UCSD-AML1 (cell line): ENCODE measurements at regions not wholly inside any gene's neighbourhood (a gene's known extent, or its start where the extent isn't known, plus 50 kb on each side); places are given as distances from the start of the nearest gene placed in this dataset.

ENCODE experiments used
- DNase-seq: peaks from one replicate; lab custom pipeline; 2025; ENCODE audit not compliant: unreplicated experiment; lab: John Stamatoyannopoulos, UW

DNA sequence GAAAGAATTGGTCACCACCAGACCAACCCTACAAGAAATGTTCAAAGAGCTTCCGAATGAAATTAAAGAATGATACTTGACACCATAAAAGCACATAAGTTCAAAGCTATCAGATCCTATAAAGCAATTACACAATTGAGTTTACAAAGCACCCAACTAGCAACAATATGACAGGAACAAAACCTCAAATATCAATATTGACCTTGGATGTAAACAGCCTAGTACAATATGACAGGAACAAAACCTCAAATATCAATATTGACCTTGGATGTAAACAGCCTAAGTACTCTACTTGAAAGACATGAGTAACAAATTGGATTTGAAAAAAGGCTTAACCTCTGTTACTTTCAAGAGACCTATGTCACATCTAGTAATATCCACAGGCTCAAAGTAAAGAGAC lies 1201.4 kb downstream of the XPNPEP1 start:
- no peak for DNase-seq

DNA sequence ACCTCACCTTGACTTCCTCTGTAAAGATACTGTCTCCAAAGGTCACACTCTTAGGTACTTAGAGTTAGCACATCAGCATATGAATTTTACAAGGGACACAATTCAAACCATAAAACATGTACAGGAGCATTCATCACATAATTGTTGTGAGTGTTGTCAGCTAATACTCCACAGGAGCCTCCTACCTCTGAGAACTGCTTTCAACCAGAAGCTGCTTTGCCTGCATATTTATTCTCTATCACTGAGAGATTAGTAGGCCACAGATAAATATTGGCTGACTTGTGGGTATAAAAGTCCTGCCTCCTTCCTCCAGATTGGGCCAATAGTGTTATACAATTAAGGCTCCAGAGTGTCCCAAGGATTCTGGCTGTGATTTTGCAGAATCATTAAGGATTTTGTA lies 1207.0 kb downstream of the XPNPEP1 start:
- no peak for DNase-seq

DNA sequence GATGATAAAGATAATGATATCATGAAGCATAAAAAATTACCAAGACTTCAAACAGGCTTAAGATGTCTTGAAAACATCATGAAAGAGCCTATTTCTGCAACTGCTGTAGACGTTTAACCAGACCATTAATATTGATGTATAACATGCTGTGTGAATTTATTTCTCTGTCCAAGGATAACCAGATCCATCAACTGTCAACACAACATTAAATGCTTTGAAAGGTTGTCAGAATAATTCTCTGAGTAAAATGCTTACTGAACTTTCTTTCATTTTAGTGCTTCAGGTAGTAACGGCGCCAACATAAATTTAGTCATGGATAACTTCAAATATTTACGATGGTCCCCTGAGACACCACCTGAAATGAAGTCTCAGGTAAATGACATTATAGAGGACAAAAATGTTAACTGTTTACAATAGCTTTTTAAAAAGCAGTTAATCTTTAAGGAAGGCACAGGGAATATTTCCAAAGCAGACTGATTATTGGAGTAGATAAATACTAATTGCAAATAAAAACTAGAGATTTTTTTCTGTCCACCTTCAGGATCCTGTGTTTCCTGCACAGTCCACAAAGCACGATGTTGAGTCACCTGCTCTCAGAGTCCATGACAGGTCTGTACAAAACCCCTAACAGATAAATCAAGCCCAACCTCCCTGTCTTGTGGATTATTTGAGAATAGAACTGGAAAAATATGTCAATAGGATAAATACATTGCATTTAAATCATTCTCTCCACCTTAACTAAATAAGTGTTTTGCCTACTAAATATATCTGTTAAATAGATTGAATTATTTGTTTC lies 1213.2 kb downstream of the XPNPEP1 start:
- no peak for DNase-seq

DNA sequence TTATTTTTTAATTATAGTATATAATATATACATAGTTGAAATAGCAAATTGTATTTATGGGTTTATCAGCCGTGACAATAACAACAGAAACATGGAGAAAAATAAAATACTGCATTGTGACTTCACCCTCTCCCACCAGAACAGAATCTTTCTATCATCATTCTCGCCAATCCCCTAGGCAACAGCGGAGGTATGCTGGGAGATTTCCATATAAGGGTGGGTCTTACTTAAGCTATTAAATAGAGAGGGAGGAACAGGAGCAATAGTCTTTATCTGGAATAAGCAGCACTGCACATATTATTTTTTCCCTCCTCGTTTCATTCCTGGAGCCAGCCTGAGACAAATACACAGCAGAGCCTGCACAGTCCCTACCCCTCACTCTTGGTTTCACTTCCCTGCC lies 1214.9 kb downstream of the XPNPEP1 start:
- no peak for DNase-seq

DNA sequence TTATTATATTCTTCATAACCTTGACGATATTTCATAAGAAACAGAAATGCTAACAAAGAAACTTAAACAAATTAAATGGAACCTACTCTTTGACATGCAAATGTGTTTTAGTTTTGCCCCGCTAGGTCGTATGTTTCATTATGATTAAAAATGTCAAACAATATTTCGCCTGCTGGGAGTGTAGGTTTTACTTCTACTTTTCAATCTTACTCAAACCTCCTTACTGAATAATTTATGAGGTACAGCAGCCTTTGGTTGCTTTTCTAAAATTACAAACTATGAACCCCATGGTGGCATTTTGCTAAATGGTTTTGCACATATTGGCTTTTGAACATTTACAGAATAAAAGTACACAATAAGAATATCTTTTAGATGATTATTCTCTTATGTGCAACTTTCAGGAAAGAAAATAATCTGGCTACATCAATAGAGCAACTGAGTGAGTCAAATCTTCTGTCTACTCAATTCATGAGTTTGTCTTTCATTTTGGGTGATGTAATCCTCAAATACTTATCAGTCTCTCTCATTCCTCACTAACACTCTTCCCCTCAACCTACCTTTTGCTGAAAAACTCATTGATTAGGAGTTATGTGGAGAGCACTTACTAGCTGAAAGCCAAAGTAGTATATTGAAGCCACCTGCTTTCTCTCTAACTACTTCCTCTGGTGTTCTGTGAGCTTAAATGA lies 1226.4 kb downstream of the XPNPEP1 start:
- DNase-seq, result no peak

DNA sequence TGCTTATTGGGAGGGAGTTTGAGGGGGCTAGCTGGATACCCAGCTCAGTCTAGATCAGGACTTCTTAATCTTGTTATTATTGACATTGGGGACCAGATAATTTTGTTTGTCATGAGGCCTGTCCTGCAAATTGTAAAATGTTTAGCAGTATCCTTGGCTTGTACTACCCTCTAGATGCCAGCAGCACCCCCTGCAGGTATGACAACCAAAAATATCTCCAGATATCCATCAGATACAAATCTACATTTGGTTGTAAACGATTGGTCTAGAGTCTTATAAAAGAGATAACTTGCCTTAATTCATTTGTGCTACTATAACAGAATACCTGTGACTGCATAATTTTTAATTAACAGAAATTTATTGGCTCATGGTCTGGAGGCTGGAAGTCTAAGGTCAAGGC lies 1232.2 kb downstream of the XPNPEP1 start:
- DNase-seq, result no peak

DNA sequence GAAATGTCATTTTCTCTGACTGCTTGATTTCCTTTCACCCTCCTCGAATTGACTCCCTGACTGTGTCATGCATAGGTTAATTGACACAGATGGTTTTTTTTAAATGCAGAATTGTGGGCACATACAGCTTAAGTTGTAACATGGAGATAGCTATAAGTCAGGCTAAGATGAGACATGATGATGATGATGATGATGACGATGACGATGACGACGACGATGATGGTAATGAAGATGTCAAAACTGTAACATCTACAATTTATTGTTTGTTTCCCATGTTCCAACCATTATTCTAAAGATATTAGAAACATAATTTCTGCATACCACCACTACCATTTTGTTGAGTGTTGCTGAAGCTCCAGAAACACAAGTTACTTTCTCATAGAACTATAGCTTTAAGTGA lies 1232.8 kb downstream of the XPNPEP1 start:
- no peak for DNase-seq

DNA sequence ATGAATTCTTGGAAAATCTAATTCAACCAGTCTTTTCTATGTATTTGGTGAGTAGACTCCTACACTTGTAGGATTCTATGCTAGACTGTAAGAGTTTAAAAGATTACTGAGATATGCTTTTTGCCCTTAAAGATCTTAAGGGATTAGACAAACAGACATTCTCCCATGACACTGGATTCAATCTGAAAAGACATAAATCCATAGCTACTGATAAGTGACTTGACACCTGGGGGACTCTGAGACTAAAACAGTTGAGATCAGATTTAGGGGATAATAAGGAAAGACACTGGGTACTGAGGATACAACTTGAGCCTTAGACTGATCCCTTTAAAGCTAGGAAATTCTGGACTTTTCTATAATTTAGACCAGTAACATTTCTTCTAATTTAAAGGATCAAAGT lies 1233.4 kb downstream of the XPNPEP1 start:
- DNase-seq, result no peak

DNA sequence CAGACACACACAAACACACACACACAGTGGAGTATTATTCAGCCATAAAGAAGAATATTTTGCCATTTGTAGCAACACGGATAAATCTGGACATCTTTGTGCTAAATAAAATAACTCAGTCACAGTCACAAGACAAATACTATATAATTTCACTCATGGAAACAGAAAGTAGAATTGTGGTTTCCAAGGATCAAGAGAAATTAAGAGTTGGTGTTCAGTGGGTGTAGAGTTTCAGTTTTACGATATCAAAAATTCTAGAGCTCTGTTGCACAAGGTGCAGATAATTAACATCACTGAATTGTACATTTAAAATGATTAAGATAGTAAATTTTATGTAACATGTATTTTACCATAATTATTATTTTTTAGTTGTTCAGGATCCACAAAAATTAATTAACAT lies 1235.0 kb downstream of the XPNPEP1 start:
- no peak for DNase-seq

DNA sequence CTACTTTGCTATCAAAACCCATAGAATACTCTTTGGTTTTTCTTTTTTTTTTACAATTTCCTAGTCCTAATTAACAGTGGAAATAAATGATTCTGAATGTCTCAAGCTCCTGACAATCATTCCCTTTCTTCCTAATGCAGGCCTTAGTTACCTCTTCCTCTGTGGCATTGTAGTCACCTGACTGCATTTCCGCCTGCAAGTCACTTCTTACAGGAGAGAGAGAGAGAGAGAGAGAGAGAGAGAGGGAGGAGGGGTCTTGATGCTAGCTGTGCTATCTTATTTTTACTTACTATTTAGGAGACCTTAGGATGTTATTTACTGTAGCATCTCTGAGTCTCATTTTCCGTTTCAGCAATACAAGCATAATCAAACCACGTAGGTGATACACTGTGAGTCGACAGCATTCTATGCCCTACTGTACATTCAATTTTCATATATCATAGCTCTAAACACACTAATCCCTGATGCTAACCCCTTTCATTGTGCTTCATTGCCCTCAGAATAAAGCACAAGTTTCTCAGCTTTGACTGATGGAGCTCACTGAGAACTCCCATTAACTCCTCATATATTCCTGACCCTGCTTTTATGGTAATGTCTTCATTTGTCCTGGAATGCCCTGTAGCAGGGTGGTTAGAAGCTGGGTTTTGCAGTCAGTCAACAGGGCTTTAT lies 1237.3 kb downstream of the XPNPEP1 start:
- no peak for DNase-seq

DNA sequence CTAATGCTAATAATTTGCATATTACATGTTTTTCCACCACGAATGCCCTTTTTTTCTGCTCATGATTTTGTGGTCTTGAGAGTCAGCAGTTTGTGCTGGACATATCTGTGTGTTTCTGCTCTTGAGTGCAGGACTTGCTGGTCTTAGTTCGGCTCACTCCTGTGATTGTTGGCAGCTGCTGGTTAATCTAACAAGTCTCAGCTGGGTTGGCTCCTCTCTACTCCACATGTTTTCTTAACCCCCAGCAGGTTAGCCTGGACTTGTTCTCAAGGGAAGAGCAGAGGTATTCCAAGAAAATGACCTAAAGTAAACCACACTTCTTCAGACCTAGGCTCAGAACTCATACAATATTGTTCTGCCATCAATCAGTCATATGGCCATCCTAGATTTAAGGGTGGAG lies 1238.9 kb downstream of the XPNPEP1 start:
- DNase-seq, result no peak

DNA sequence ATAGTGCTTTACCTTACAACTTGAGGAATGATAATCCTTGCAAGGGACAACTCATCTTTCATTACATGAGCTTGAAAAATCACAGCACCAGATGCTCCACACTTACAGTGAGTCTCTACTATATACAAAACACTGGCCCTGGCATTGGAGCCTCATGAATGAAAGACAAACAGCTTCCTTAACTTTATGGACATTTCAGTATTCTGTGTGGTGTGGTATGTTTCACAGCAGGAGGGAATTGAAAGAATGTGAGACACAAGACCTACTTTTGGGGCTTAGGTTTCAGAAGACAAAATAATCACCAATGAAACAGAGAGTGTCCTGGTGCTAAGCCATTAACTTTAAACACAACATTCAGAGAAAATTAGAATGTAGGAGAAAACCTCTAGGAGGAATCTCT lies 1249.6 kb downstream of the XPNPEP1 start:
- DNase-seq, result no peak

DNA sequence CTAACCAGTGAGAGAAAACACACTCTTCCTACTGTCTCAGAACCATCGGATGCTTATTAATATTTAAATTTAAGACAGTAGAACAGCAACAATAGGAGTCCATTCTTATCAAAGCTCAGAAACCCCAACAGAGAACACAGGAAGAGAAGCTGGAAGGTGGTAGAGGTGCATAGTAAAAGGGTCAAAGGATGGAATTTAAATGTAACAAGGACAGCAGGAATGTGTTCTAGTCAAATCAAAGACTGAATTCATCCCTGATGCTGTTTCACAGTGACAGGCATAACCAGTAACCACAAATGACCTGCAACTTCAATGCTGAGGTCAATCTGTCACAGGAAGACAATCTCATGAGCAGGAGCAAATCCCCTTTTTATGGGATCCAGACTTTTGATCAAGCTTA lies 1259.7 kb downstream of the XPNPEP1 start:
- no peak for DNase-seq

DNA sequence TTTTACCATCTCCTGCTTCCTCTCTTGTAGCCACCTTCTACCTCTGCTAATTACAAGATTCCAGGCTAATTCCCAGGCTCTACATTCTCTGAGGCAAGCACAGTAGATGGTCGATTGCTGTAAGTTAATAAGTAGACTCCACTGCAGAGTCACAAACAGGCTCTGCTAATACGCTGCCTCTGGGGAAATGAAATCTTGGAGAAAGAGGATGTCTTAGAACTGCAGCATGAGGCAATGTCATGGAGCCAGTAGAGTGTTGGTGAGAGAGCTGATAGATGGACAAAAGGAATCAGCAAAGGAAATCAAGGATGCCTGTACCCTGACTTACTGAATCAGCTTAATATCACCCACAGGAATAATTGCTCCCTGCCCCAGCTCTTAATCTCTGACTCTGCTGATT lies 1260.3 kb downstream of the XPNPEP1 start:
- no peak for DNase-seq

DNA sequence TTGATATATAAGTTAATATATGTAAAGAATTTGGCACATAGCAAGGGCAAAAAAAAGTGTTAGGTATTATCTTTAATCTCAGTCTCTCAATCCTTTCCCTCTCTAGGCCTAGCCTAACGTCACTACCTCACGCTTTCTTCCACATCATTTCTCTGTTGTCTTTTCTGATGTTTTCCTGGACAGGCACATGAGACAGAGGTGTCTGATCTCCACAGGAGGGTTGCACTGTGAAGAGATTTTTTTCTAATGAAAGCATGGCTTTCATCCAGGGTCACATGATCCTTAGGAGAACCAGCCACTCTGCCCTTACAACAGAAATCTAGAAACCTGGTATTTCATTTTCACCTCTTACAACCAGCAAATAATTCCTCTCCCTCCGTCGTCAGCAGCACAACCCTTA lies 1268.3 kb downstream of the XPNPEP1 start:
- no peak for DNase-seq

DNA sequence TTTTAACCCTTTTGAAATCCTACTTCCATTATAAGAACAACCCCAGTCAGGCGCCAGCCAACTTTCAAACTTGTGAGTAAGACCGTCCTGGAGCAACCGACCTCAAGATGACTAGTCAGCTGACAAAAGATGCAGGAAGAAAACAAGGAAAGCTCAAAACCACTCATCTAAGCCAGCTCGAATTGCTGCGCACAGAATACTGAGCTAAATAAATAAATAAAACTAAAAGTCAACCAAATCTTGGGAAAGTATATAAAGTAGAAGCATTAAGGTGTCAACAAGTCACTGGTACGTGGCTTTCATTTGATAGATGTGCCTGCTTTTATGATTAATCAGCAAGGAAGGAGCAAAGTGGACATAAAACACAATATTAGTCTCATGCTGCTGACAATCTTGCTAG lies 1269.8 kb downstream of the XPNPEP1 start:
- no peak for DNase-seq

DNA sequence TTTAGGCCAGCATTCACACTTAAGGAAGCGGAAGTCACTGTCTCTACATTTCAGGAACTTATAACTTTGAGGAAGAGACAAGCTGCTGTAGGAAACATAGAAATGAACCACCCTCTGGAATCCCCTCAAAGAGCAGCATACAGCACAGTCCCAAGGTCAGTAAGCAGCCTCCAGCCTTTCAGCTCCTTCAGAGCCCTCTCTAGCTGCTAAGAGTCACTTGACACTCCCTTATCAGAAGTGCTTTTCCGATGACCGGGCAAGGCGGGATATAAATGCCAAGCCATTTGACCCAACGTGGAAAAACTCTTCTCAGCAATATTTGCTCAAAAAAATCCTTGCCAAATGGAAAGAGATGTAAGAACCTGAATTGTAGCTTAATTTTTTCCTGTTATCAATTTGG lies 1284.3 kb downstream of the XPNPEP1 start:
- DNase-seq, result no peak

DNA sequence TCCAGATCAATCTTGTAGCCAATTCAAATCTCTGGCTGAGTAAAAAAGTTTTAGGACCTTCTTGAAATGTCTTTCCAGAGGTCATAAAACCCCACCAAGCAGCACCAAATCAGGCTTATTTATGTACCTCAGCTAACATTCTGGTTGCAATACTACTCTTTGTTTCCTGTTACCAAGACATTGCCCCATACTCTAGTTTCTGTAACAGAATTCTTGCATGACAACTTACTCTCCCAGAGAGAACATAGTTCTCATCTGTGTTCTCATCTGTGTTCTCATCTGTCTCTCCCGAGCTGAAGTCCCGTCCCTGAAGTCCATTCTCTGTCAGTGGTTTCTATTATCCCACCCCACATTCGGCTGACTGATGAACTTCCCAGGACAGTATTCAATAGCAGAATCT lies 1285.1 kb downstream of the XPNPEP1 start:
- no peak for DNase-seq

DNA sequence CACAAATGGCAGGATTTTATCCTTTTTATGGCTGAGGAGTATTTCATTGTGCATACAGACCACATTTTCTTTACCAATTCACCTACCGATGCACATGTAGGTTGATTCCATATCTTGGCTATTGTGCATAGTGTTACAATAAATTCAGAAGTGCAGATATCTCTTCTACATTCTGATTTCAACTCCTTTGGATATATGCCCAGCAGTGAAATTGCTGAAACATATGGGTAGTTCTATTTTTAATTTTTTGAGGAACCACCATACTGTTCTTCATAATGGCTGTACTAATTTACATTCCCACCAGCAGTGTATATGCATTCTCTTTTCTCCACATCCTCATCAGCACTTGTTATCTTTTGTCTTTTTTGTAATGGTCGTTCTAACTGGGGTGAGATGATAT lies 1290.3 kb downstream of the XPNPEP1 start:
- no peak for DNase-seq

DNA sequence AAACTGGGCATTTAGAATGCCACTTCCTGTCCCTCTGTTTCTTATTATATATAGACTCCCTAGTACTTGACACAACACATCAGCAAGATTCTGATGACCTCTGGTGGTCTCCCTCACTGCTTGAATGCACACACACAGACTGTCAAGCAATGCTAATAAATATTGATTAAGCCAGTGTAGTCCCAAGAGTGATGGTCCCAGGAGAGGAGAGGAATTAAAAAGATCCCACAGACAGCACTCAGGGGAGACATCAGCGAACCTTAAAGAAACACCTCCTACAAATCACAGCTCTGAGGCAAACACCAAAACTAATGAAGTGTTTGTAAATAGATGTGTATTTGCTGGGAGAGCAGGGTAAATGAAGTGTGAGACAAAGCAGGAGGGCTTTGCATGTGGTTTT lies 1291.2 kb downstream of the XPNPEP1 start:
- DNase-seq, result no peak

DNA sequence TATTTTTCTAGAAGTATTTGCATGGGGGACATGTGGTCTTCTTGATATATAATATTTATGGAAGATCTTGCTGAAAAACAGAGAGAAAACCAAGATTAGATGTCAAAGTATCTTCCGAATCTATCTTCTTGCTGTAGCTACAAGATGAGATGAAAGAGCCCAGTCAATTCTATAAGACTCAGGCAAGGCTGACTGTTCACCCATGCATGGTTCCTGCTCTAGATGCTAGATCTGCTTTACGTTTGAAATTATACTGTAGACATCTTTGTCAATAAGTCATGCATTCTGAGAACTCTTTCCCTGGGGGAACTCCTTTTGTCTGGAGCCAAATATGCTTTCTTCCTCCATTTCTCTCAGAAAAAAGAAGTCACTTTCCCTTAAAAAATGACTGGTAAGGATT lies 1292.0 kb downstream of the XPNPEP1 start:
- no peak for DNase-seq

DNA sequence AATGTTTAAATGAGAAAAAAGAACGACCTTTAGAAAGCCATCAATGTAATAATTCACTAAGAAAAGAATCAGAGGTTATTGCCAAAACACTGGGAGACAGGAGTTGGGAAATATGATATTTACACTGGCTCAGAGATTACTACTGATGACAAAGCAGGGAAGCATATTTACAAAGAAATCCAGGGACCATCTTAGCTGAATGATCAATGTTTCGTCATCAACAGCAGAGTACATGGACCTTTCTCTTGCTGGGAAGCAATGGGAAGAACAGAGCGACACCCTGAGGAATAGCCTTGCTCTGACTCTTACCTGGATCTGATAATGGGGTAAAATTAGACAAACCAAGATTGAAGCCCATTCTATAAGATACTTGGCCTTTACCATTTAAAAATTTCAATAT lies 1293.5 kb downstream of the XPNPEP1 start:
- no peak for DNase-seq
